CD4-positive, alpha-beta T cell treated with Interferon alpha-2 for 1 hour (primary cell): ENCODE measurements at regions not wholly inside any gene's neighbourhood (a gene's known extent, or its start where the extent isn't known, plus 50 kb on each side); places are given as distances from the start of the nearest gene placed in this dataset.
"Not testable (repeated sequence)": the region's sequence is repeated elsewhere in the genome, so short reads cannot be mapped to it uniquely, and the experiment has no call there.

Experiments
- DNase-seq, 2 donors: peaks; one replicate each; pipeline ENCODE4 v3.0.0-alpha.2; 2020 to 2022

DNA sequence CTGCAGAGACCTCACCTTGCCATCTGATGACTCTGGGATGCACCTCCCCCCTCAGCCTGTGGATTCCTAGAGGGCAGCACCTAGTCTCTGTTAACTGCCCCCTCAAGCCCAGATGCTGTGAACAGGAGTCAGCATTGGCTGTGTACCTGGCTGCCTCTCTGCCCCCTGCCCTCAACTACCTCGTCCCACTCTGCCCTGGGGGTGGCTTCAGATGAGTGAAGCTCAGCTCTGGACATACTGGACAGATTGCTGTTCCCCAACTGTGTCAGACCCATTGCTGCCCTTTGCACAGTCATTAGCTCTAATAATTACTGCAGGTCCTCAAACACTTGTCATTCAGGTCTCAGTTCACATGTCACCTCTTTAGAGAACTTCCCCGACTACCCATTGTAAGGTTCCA, 182.1 kb upstream of the TSHZ3 start:
- DNase-seq = no peak

GRCh38 chr19:31532034-31532433, 182.8 kb upstream of the TSHZ3 start:
- no peak for DNase-seq

DNA sequence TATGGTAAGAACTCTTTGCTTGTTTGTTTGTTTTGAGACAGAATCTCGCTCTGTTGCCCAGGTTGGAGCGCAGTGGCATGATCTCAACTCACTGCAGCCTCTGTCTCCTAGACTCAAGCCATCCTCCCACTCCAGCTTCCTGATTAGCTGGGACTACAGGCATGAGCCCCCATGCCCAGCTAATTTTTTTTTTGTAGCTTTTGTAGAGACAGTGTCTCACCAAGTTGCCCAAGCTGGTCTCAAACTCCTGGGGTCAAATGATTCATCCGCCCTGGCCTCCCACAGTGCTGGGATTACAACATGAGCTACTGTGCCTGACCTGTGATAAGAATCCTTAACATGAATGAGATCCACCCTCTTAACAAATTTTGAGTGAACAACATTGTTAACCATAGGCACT, 183.9 kb upstream of the TSHZ3 start:
- no peak for DNase-seq

- DNase-seq = no peak
These were observed 185.0 kb upstream of the TSHZ3 start for GRCh38 chr19:31534231-31534630.

DNA sequence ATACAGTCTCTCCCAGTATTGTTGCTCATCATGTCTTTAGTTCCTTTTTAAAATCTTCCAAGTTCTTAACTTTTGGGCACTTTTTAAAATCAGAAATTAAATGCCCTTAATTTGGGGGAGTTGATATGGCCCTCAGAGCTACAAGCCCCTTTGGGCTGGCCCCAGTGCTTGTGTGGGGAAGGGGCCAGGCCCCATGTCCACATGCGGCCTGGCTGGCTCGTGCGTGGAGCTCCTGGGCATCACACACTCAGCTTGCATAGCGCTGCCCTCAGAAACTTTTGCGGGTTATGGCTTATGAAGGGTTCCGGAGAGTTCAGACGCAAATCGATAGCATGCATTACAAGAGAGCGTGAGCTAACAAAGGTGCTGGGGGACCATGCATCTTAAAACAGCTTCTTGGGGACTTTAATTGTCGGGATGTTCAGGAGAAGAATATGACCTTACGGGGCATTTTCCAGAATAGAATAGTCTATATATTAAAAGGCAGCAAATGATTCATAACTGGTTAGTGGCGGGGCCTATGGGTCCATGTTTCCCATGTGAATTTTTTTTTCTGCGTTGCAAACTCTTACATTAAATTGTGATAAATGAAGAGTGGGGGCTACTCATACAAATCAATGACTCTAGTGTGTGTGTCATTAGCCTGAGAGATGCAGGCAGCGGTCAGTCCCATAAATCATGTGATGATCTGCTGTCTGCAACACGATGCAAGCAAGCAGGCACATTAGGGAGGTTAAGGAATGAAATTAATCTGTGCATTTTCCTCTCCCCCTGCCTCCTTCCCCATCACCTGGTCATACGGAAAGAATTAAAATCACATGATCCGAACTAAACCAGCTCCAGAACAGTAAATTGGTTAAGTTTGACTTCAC, 185.8 kb upstream of the TSHZ3 start:
- no peak for DNase-seq

DNA sequence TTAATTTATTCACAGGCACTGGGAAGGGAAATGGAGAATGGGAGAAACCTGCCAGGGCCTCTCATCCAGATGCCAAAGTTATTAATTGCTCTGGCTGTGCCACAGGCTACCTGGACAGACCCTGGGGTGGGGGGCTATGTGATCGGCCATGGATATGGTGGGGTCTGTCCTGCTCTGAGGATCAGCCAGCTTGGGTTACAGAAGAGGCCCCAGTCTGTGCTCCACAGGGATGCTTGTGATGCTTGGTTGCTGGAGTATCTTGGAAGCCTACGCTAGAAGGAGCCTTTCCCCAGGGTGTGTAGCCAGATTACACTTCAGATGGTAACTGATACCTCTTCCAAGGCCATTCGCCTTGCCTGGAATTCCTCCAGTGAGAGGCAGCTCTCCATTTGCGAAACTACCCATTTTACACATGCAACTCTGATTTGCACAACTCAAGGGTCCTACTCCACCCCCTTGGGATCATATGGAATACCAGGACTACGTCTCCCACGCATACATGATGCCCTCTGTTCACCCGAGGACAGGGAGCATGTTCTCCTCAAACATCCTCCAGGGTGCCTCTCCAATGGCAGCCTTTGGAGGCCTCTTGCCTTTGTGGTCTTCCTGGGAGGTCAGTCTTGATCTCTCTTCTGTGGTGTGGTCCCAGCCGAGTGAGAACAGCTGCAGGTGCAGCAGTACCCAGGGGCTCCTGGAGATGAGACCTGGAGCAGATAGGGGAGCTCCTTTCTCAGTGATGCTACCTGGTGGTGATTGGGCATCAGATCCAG, 186.6 kb upstream of the TSHZ3 start:
- DNase-seq = no peak

- DNase-seq = no peak
These were observed 187.9 kb upstream of the TSHZ3 start for GRCh38 chr19:31537136-31537535.

- DNase-seq = not testable (repeated sequence)
These were observed 188.7 kb upstream of the TSHZ3 start for GRCh38 chr19:31537902-31538301.

DNA sequence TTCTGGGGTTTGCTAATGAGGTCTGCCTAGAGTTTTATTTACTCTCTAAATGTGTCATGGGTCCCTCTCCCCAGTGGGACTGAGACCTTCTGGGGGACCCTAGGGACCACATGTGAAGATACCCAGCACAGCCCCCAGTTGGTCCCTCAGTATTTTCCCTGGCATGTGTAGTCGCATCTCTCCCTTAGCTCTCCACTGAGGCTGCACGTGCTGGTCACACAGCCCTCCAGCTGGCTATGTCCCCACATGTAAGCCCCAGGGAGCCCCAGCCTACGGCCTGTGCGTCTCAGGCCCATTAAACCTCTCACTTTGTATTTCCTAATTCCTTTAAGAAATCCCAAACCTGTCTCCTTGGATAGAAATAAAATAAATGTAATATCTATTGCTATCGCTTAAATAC, 189.6 kb upstream of the TSHZ3 start:
- no peak for DNase-seq

GRCh38 chr19:31539386-31539785, 190.2 kb upstream of the TSHZ3 start:
- no peak for DNase-seq

- no peak for DNase-seq
These were observed 192.2 kb upstream of the TSHZ3 start for GRCh38 chr19:31541396-31541795.

- DNase-seq = no peak
These were observed 194.2 kb upstream of the TSHZ3 start for GRCh38 chr19:31543456-31543855.

DNA sequence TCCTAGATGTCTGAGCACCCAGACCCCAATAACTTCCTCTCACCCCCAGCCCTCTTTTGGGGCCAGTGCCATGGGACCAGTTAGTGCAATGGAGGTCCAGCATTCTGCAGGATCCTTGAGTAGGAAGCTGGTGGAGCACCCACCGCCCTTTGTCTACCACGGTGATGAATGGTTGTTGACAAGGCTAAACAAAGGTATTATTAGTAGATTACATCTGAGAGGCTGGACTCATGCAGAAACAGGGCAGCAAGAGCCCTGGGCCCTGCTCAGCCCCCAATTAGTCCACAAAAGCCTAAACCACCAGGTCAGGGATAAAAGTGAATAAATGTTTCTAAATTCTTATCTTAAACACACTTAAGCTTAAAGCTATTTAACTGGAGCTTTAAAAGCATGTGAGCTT, 196.5 kb upstream of the TSHZ3 start:
- no peak for DNase-seq

- no peak for DNase-seq
These were observed 197.1 kb upstream of the TSHZ3 start for GRCh38 chr19:31546205-31546960.

DNA sequence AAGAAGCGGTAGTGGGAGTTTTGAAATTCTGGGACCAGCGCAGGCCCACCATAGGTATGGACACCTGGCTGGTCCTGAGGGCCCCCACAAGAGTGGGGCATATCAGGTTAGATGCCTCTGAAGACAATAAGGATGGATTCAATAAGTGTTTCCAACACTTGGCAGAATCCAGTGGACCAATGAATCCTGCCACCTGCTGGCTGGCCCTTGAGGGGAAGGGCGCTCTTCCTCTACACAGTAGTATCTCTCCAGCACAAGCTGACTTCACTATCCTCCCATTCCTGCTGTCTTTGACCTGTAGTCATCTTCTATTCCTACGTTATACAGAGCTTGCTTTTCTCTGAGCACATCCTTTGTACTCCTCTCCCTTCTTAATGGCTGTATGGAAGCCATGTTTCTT, 199.7 kb upstream of the TSHZ3 start:
- DNase-seq = no peak

GRCh38 chr19:31553112-31553845, 204.0 kb upstream of the TSHZ3 start:
- DNase-seq = no peak

GRCh38 chr19:31553846-31554215, 204.6 kb upstream of the TSHZ3 start:
- DNase-seq = no peak

DNA sequence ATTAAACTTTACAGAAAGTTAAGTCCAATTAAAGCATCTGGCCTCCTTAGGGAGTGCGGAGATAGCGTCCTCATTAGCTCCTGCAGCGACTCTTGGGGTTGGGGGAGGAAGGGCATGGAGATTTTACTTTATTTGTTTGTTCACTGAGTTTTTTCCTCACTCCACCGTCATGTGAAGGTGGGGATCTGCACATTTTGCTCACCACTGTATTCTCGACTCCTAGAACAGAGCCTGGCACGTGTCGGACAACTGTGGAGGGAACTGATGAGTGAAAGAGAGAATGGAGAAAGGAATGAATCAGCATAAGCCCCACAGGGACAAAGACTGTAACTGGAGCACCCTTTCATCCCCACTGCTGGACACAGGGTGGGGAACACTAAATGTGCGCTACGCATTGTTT, 205.1 kb upstream of the TSHZ3 start:
- no peak for DNase-seq

DNA sequence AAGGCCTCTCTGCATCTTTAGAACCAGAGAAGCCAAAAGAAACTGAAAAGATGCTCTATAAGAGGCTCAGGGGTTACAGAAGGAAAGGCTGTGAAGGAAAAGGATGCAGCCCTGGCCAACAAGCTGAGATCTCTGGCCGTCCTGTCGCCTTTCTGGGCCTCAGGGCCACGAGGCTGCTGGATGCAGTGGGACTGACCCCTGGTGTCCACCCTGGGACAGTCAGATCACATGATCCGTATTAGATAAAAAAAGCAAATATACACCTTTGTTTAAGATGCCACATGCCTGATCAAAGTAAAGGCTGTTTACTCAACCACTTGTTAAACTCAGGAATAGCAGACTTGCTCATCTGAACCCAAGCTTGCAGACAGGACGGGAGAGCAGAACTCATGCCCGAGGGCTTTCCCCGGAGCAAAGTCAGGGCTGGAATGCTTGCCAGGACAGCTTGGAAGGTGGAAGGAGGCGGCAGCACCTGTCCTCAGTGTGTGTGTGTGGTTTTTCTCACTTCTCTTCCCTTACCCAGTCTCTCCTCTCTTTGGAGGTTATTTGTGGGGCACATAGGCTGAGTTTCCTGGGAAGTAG, 206.5 kb upstream of the TSHZ3 start:
- no peak for DNase-seq

- DNase-seq = no peak
These were observed 210.3 kb upstream of the TSHZ3 start for GRCh38 chr19:31559494-31559893.

DNA sequence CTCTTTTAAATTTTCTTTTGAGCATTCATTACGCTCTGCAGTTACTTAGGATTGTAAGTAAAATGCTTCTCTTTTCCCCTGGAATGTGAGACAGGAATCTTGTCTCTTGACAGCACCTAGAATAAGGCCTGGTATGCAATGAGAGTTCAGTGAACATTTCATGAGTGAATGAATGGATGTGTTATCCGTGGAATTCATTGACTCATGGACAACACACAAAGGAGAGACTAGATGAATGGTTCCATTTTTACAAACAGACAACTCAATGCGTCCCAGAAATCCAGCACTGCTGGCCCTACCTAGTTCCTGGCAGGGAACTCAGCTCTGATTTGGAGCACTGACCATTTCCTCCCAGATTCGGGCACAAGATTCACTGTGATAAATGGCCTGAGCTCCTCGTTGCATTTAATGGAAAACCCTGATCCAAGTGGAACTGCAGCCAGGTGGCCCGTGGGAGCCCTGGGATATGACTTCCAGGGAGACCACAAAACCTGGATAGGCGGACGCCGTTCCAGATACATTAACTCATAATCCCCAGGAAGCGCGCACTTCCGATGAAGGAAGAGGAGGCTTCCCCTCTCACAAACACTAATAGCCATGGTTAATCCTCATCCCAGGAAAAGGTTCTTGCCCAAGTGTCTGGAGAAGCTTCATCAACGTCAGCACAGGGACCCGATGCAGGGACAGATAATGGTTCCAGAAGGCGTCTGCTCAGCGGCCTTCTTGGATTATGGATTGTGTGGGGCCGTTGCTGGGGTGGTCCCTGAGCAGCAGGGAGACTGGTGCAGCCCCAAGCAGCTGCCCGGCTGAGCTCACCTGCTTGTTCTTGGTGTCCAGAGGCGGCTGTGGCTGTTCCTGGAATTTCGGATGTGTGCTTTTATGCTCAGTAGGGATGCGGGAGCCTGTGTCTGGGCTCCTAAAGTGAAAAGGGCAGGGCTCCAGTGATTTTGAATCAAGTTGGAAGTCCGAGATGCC, 211.1 kb upstream of the TSHZ3 start:
- DNase-seq = no peak
